ENCODE measurements at regions not wholly inside any gene's neighbourhood (a gene's known extent, or its start where the extent isn't known, plus 50 kb on each side); places are given as distances from the start of the nearest gene placed in this dataset.
A peak's percentile ranks its signal among the peaks of the same experiment; 100 is the strongest.

GRCh38 chr12:115817389-115817788 lies 460.1 kb downstream of the MED13L start:
- CTCF ChIA-PET (ENCODE audit: partially characterized antibody) = interaction anchor here (0.9 to 1.7 kb wide), 2 partner anchors 13 to 1104 kb away, joined by 3 to 6 read pairs; no protein-coding TSS in a partner anchor
- Histone ChIP-seq H3K4me3 (ENCODE audit: extremely low read depth in 1 of 4, insufficient read depth in 2 of 4, low read depth in 3 of 4, low read length in 4 of 4) (no peak overlapping the region), H3K27me3 (replicated peaks in 1 of 4; ENCODE audit: control insufficient read depth in 3 of 4, extremely low read depth in 1 of 4, insufficient read depth in 3 of 4, low read length in 3 of 4) (no peaks in the 10 kb centered on the region), H4K91ac (replicated peaks; ENCODE audit: insufficient read length, low read length) (no peak overlapping the region), H3K27ac (ENCODE audit: low read depth, low read length) (no peak overlapping the region), H3K18ac (ENCODE audit: extremely low read depth, low read length) (no peak overlapping the region), H2AFZ (ENCODE audit: low read length) (no peak overlapping the region), H2BK5ac (ENCODE audit: low read depth, low read length) (no peak overlapping the region), H2AK5ac (ENCODE audit: low read depth, low read length) (no peak overlapping the region), H3K56ac (replicated peaks; ENCODE audit: insufficient read length, low read depth, low read length) (no peak overlapping the region), H4K8ac (ENCODE audit: extremely low read depth, insufficient read depth, low read length) (no peak overlapping the region), H4K5ac (ENCODE audit: insufficient read length, low read depth, low read length) (no peak overlapping the region), H2BK20ac (ENCODE audit: low read length) (no peak overlapping the region), H3K9me3 (ENCODE audit: insufficient read depth in 2 of 2, low read depth in 1 of 2, low read length in 1 of 2) (no peaks in the 10 kb centered on the region), H3K23me2 (ENCODE audit: low read depth, low read length) (peaks cover 2% of the 10 kb centered on the region; the same call in 1 of the 2 replicates), H3K36me3 (ENCODE audit: control insufficient read depth in 2 of 4, insufficient read depth in 4 of 4, low read length in 3 of 4) (no peaks in the 10 kb centered on the region), H3K79me1 (ENCODE audit: low read depth, low read length) (no peaks in the 10 kb centered on the region), H3K79me2 (ENCODE audit: control insufficient read depth in 1 of 2, insufficient read depth in 2 of 2, low read length in 2 of 2) (no peaks in the 10 kb centered on the region), H3K14ac (ENCODE audit: insufficient read length) (no peak overlapping the region), H3K9ac (replicated peaks in 1 of 4; ENCODE audit: extremely low read depth in 1 of 4, low read depth in 3 of 4, low read length in 3 of 4) (no peak overlapping the region), H2BK120ac (replicated peaks; ENCODE audit: low read depth, low read length) (no peak overlapping the region), H3K4ac (replicated peaks; ENCODE audit: insufficient read length, low read depth, low read length) (no peak overlapping the region), H2BK15ac (ENCODE audit: low read length) (0 out of 2 replicates have a peak overlapping the region, but pooled peaks have one; percentile 11), H3K4me1 (replicated peaks in 1 of 4; ENCODE audit: control insufficient read depth in 3 of 4, insufficient read depth in 4 of 4, low read length in 3 of 4) (no peaks in the 10 kb centered on the region), H3K4me2 (ENCODE audit: insufficient read depth in 1 of 2, low read depth in 2 of 2, low read length in 2 of 2) (no peak overlapping the region), H4K20me1 (replicated peaks in 1 of 2; ENCODE audit: control insufficient read depth in 1 of 2, insufficient read depth in 2 of 2, low read length in 2 of 2) (no peaks in the 10 kb centered on the region), H2BK12ac (ENCODE audit: low read depth, low read length) (no peak overlapping the region), H3K23ac (ENCODE audit: insufficient read length) (no peak overlapping the region)
- POLR2A ChIA-PET (ENCODE audit: partially characterized antibody) = no interaction called here
- TF ChIP-seq GABPA (IDR thresholded peaks at IDR 0.05; ENCODE audit: borderline replicate concordance, insufficient read depth, low read length) = no peak
- DNase-seq (ENCODE audit: low read depth in 1 of 2, low spot score in 2 of 2) (no peak), FAIRE-seq (no peak)
- WGBS, 2 experiments (ENCODE audit: extremely low coverage in 1 of 2, insufficient coverage in 1 of 2, insufficient read length in 1 of 2, insufficient replicate concordance in 2 of 2, low coverage in 1 of 2, low lambda C conversion rate in 2 of 2, missing lambda C conversion rate in 1 of 2) = 80% methylated on average over 9 of the region's 9 CpGs; no CpG with 5 or more reads in 1 of the 2 experiments

Data from H1 (cell line).